ENCODE measurements at regions not wholly inside any gene's neighbourhood (a gene's known extent, or its start where the extent isn't known, plus 50 kb on each side); places are given as distances from the start of the nearest gene placed in this dataset.
"Not testable (repeated sequence)": the region's sequence is repeated elsewhere in the genome, so short reads cannot be mapped to it uniquely, and the experiment has no call there.

DNA sequence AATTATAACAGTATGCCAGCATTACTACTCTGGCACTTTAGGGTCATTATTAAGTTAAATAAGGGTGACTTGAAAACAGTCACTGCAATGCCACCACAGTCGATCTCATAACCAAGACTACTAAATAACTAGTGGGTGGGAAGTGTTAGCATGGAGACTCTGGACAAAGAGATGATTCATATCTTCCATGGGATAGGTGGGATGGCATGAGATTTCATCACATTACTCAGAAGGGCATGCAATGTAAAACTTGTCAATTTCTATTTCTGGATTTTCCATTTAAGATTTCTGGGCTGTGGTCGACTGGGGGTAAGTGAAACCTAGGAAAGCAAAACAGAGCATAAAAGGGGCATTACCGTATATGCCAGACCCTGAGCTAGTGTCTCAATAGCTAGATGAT is 538.9 kb upstream of the GRM7 start:
- Histone ChIP-seq H3K79me2 (replicated peaks; ENCODE audit: insufficient read depth, low read length) (no peaks in the 10 kb centered on the region), H3K9me3 (ENCODE audit: low read length) (no peaks in the 10 kb centered on the region), H3K27me3 (ENCODE audit: insufficient read depth, low read depth, low read length) (no peaks in the 10 kb centered on the region), H4K20me1 (ENCODE audit: insufficient read depth) (no peaks in the 10 kb centered on the region), H3K4me2 (ENCODE audit: low read length) (no peak overlapping the region), H2AFZ (ENCODE audit: low read depth, low read length) (no peak overlapping the region), H3F3A (ENCODE audit: insufficient read depth, low read length, poor library complexity, severe bottlenecking) (no peaks in the 10 kb centered on the region), H3K9ac (ENCODE audit: low read length) (no peak overlapping the region), H3K9me2 (ENCODE audit: insufficient read depth, low read length) (no peaks in the 10 kb centered on the region), H3K27ac (ENCODE audit: low read length) (no peak overlapping the region), H3K36me3 (ENCODE audit: insufficient read depth, low read length) (no peaks in the 10 kb centered on the region), H3K4me3 (ENCODE audit: low read length) (no peak overlapping the region)
- TF ChIP-seq, protein P1, sequence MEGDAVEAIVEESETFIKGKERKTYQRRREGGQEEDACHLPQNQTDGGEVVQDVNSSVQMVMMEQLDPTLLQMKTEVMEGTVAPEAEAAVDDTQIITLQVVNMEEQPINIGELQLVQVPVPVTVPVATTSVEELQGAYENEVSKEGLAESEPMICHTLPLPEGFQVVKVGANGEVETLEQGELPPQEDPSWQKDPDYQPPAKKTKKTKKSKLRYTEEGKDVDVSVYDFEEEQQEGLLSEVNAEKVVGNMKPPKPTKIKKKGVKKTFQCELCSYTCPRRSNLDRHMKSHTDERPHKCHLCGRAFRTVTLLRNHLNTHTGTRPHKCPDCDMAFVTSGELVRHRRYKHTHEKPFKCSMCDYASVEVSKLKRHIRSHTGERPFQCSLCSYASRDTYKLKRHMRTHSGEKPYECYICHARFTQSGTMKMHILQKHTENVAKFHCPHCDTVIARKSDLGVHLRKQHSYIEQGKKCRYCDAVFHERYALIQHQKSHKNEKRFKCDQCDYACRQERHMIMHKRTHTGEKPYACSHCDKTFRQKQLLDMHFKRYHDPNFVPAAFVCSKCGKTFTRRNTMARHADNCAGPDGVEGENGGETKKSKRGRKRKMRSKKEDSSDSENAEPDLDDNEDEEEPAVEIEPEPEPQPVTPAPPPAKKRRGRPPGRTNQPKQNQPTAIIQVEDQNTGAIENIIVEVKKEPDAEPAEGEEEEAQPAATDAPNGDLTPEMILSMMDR (IDR thresholded peaks at IDR 0.05; ENCODE audit: poor library complexity, severe bottlenecking) = no peak
- TF ChIP-seq, protein P2, sequence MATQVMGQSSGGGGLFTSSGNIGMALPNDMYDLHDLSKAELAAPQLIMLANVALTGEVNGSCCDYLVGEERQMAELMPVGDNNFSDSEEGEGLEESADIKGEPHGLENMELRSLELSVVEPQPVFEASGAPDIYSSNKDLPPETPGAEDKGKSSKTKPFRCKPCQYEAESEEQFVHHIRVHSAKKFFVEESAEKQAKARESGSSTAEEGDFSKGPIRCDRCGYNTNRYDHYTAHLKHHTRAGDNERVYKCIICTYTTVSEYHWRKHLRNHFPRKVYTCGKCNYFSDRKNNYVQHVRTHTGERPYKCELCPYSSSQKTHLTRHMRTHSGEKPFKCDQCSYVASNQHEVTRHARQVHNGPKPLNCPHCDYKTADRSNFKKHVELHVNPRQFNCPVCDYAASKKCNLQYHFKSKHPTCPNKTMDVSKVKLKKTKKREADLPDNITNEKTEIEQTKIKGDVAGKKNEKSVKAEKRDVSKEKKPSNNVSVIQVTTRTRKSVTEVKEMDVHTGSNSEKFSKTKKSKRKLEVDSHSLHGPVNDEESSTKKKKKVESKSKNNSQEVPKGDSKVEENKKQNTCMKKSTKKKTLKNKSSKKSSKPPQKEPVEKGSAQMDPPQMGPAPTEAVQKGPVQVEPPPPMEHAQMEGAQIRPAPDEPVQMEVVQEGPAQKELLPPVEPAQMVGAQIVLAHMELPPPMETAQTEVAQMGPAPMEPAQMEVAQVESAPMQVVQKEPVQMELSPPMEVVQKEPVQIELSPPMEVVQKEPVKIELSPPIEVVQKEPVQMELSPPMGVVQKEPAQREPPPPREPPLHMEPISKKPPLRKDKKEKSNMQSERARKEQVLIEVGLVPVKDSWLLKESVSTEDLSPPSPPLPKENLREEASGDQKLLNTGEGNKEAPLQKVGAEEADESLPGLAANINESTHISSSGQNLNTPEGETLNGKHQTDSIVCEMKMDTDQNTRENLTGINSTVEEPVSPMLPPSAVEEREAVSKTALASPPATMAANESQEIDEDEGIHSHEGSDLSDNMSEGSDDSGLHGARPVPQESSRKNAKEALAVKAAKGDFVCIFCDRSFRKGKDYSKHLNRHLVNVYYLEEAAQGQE (IDR thresholded peaks at IDR 0.05; ENCODE audit: borderline replicate concordance) = no peak
- TF ChIP-seq EP300 (conservative IDR thresholded peaks at IDR 0.05; ENCODE audit: poor library complexity, severe bottlenecking) (no peak), SMC3 (conservative IDR thresholded peaks at IDR 0.05; ENCODE audit: poor library complexity) (no peak), TAF1 (IDR thresholded peaks at IDR 0.05; ENCODE audit: low read depth) (no peak), RAD21 (conservative IDR thresholded peaks at IDR 0.05) (no peak), EZH2 (IDR thresholded peaks at IDR 0.05; ENCODE audit: borderline replicate concordance, insufficient read depth, low read length, poor library complexity, severe bottlenecking) (no peak), MXI1 (conservative IDR thresholded peaks at IDR 0.05; ENCODE audit: poor library complexity, severe bottlenecking) (no peak), POLR2AphosphoS5 (IDR thresholded peaks at IDR 0.05) (no peak)

DNA sequence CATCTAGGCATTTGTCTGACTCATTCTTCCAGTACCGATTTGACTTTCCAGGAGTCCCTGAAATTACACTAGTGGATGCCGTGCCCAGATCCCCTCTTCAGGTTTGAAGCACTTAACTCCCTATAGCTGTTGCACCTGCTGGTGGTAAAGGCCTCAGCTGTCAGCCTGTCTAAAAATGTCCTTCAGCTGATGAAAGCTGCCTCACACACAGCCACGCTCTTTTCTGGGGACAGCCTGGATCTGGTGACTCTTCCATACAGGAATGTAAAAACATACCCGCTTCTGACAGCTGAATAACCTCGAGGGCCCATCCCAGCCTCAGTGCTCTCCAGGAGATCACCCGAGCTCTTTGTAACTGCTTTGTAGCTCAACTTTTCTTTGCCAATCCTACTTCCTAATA is 534.1 kb upstream of the GRM7 start:
- TF ChIP-seq EP300 (conservative IDR thresholded peaks at IDR 0.05; ENCODE audit: poor library complexity, severe bottlenecking) (no peak), TAF1 (IDR thresholded peaks at IDR 0.05; ENCODE audit: low read depth) (no peak), POLR2AphosphoS5 (IDR thresholded peaks at IDR 0.05) (no peak), RAD21 (conservative IDR thresholded peaks at IDR 0.05) (no peak), SMC3 (conservative IDR thresholded peaks at IDR 0.05; ENCODE audit: poor library complexity) (no peak)
- TF ChIP-seq, protein P2 (IDR thresholded peaks at IDR 0.05; ENCODE audit: borderline replicate concordance) = no peak
- TF ChIP-seq, protein P1 (IDR thresholded peaks at IDR 0.05; ENCODE audit: poor library complexity, severe bottlenecking) = no peak
- H3K4me2 ChIP-seq (ENCODE audit: low read length) = no peak overlapping the region
- no peak overlapping the region for H2AFZ ChIP-seq (ENCODE audit: low read depth, low read length)
- H3K4me3 ChIP-seq (ENCODE audit: low read length) = no peak overlapping the region
- no peaks in the 10 kb centered on the region for H3K79me2 ChIP-seq (replicated peaks; ENCODE audit: insufficient read depth, low read length)
- H3F3A ChIP-seq (ENCODE audit: insufficient read depth, low read length, poor library complexity, severe bottlenecking) = no peaks in the 10 kb centered on the region
- no peaks in the 10 kb centered on the region for H3K36me3 ChIP-seq (ENCODE audit: insufficient read depth, low read length)
- H3K9me2 ChIP-seq (ENCODE audit: insufficient read depth, low read length) = no peaks in the 10 kb centered on the region
- no peak overlapping the region for H3K27ac ChIP-seq (ENCODE audit: low read length)
- H3K9ac ChIP-seq (ENCODE audit: low read length) = no peak overlapping the region
- H3K9me3 ChIP-seq (ENCODE audit: low read length) = no peaks in the 10 kb centered on the region
- no peaks in the 10 kb centered on the region for H3K27me3 ChIP-seq (ENCODE audit: insufficient read depth, low read depth, low read length)
- H4K20me1 ChIP-seq (ENCODE audit: insufficient read depth) = no peaks in the 10 kb centered on the region

DNA sequence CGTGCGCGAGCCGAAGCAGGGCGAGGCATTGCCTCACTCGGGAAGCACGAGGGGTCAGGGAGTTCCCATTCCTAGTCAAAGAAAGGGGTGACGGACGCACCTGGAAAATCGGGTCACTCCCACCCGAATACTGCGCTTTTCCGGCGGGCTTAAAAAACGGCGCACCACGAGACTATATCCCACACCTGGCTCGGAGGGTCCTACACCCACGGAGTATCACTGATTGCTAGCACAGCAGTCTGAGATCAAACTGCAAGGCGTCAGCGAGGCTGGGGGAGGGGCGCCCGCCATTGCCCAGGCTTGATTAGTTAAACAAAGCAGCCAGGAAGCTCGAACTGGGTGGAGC is 520.0 kb upstream of the GRM7 start:
- not testable (repeated sequence) for H2AFZ ChIP-seq (ENCODE audit: low read depth, low read length); H3K27ac ChIP-seq (ENCODE audit: low read length); H3F3A ChIP-seq (ENCODE audit: insufficient read depth, low read length, poor library complexity, severe bottlenecking); H3K36me3 ChIP-seq (ENCODE audit: insufficient read depth, low read length); H3K9me3 ChIP-seq (ENCODE audit: low read length); H3K79me2 ChIP-seq (replicated peaks; ENCODE audit: insufficient read depth, low read length); H3K9ac ChIP-seq (ENCODE audit: low read length); H3K27me3 ChIP-seq (ENCODE audit: insufficient read depth, low read depth, low read length); H3K9me2 ChIP-seq (ENCODE audit: insufficient read depth, low read length); H4K20me1 ChIP-seq (ENCODE audit: insufficient read depth); H3K4me3 ChIP-seq (ENCODE audit: low read length); H3K4me2 ChIP-seq (ENCODE audit: low read length)
